Gastrocnemius medialis (tissue), 4 donors: ENCODE measurements at regions not wholly inside any gene's neighbourhood (a gene's known extent, or its start where the extent isn't known, plus 50 kb on each side); places are given as distances from the start of the nearest gene placed in this dataset.

Experiments
- POLR2A ChIP-seq, 2 donors: fragments of 450-650 bp; IDR thresholded peaks; one replicate each; pipeline ENCODE4 v1.6.1; 2017; ENCODE audit warnings: antibody characterized with exemption in 2 of 2, mild to moderate bottlenecking in 2 of 2, moderate library complexity in 2 of 2
- TF ChIP-seq, protein P1 (sequence below), 5 experiments: fragments of 450-650 bp in 3 of 5; fragments of 200-600 bp in 2 of 5; sonication (generic) in 2 of 5; IDR thresholded peaks in 4 of 5; conservative IDR thresholded peaks in 1 of 5; 1 replicate in 4 of 5; 2 replicates in 1 of 5; pipeline ENCODE4 v1.5.1; 2016 to 2019; ENCODE audit warnings: antibody characterized with exemption in 5 of 5, mild to moderate bottlenecking in 3 of 5, moderate library complexity in 3 of 5

DNA sequence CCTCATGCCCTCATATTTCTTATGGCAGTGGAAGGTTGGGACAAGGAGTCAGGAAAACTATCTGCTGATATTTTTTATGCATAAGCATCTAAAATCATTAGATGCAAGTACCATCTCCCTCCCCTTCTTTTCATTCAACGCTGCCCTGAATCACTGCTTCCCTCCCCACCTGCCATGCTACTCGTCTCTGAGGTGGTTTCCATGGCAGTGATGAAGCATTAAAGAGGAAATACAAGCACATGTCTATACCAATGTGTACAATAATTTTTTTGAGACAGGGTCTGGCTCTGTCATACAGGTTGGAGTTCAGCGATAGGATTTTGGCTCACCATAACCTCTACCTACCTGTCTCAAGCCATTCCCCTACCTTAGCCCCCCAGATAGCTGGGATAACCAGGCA lies 67.5 kb upstream of the SETMAR start:
- TF ChIP-seq, protein P1, sequence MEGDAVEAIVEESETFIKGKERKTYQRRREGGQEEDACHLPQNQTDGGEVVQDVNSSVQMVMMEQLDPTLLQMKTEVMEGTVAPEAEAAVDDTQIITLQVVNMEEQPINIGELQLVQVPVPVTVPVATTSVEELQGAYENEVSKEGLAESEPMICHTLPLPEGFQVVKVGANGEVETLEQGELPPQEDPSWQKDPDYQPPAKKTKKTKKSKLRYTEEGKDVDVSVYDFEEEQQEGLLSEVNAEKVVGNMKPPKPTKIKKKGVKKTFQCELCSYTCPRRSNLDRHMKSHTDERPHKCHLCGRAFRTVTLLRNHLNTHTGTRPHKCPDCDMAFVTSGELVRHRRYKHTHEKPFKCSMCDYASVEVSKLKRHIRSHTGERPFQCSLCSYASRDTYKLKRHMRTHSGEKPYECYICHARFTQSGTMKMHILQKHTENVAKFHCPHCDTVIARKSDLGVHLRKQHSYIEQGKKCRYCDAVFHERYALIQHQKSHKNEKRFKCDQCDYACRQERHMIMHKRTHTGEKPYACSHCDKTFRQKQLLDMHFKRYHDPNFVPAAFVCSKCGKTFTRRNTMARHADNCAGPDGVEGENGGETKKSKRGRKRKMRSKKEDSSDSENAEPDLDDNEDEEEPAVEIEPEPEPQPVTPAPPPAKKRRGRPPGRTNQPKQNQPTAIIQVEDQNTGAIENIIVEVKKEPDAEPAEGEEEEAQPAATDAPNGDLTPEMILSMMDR (IDR thresholded peaks at IDR 0.05 in 4 of 5, conservative IDR thresholded peaks at IDR 0.05 in 1 of 5) = no peak
- no peak for TF ChIP-seq POLR2A (IDR thresholded peaks at IDR 0.05)
